ENCODE measurements at regions not wholly inside any gene's neighbourhood (a gene's known extent, or its start where the extent isn't known, plus 50 kb on each side); places are given as distances from the start of the nearest gene placed in this dataset.

DNA sequence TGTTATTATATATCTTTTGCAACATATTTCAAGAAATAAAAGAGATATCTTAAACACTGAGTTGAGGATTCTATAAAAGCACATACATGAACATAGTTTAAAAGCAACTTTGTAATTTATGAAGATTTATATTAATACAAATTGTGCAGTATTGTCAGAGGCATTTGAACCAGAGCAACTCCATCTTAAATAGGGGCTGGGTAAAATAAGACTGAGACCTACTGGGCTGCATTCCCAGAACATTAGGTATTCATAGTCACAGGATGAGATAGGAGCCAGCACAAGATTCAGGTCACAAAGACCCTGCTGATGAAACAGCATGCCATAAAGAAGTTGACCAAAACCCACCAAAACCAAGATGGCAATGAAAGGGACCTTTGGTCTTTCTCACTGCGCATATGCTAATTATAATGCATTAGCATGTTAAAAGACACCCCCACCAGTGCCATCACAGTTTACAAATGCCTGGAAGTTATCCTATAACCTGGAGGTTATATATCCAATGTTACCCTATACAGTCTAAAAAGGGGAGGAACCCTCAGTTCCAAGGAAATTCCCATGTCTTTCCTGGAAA lies 320.2 kb downstream of the FAM170A start:
- TF ChIP-seq CTCF (conservative IDR thresholded peaks at IDR 0.05; ENCODE audit: low read length) = no peak
- no peak for TF ChIP-seq EZH2phosphoT487 (IDR thresholded peaks at IDR 0.05; ENCODE audit: borderline replicate concordance, low read depth, low read length)

Data from OCI-LY7 (cell line).